ENCODE measurements at regions not wholly inside any gene's neighbourhood (a gene's known extent, or its start where the extent isn't known, plus 50 kb on each side); places are given as distances from the start of the nearest gene placed in this dataset.
A peak's percentile ranks its signal among the peaks of the same experiment; 100 is the strongest.

- TF ChIP-seq ZNF521 (tag by site-specific recombination; IDR thresholded peaks at IDR 0.05) (no peak), FEZF1 (tag by site-specific recombination; IDR thresholded peaks at IDR 0.05) (0 out of 2 replicates have a peak, but pooled peaks have one; percentile 16)
- TF ChIP-seq, protein P1, sequence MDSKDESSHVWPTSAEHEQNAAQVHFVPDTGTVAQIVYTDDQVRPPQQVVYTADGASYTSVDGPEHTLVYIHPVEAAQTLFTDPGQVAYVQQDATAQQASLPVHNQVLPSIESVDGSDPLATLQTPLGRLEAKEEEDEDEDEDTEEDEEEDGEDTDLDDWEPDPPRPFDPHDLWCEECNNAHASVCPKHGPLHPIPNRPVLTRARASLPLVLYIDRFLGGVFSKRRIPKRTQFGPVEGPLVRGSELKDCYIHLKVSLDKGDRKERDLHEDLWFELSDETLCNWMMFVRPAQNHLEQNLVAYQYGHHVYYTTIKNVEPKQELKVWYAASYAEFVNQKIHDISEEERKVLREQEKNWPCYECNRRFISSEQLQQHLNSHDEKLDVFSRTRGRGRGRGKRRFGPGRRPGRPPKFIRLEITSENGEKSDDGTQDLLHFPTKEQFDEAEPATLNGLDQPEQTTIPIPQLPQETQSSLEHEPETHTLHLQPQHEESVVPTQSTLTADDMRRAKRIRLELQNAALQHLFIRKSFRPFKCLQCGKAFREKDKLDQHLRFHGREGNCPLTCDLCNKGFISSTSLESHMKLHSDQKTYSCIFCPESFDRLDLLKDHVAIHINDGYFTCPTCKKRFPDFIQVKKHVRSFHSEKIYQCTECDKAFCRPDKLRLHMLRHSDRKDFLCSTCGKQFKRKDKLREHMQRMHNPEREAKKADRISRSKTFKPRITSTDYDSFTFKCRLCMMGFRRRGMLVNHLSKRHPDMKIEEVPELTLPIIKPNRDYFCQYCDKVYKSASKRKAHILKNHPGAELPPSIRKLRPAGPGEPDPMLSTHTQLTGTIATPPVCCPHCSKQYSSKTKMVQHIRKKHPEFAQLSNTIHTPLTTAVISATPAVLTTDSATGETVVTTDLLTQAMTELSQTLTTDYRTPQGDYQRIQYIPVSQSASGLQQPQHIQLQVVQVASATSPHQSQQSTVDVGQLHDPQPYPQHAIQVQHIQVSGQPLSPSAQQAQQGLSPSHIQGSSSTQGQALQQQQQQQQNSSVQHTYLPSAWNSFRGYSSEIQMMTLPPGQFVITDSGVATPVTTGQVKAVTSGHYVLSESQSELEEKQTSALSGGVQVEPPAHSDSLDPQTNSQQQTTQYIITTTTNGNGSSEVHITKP (tag by site-specific recombination; IDR thresholded peaks at IDR 0.05), result no peak
- Histone ChIP-seq H3K4me3 (ENCODE audit: low read depth, low read length) (no peak overlapping the region), H3K27ac (ENCODE audit: extremely low read depth, low read depth, low read length) (no peak overlapping the region), H3K9me3 (ENCODE audit: control insufficient read depth, insufficient read depth, low read depth, low read length) (no peaks in the 10 kb centered on the region), H3K36me3 (ENCODE audit: control insufficient read depth in 2 of 2, insufficient read depth in 1 of 2, low read length in 2 of 2) (no peaks in the 10 kb centered on the region), H3K4me1 (ENCODE audit: control insufficient read depth, insufficient read depth, low read length) (no peaks in the 10 kb centered on the region)
- ChIA-PET POLR2A (no interaction called here), CTCF (interaction anchor here (1.1 kb wide), 1 partner anchor 87 kb away, joined by 3 read pairs; no protein-coding TSS in a partner anchor)
Observed at GRCh38 chr3:61443886-61444285, 117.5 kb upstream of the PTPRG start.

DNA sequence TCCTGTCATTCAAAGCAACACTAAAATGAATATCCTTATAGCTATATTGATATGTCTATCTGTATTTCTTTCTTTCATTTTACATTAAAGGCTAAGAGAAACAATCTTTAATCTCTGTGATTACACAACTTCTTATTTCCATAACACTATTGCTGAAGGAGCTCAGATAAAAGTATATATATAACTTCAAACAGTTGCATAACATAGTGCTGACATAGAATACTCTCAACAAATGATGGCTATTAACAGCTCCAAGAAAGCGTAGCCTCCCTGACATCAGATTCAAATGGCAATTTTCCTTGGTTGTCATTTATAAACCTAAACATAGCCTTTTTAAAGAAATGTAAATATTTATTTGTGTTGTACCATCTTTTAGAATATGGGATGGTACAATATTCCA, 116.6 kb upstream of the PTPRG start:
- no peaks in the 10 kb centered on the region for H3K36me3 ChIP-seq (ENCODE audit: control insufficient read depth in 2 of 2, insufficient read depth in 1 of 2, low read length in 2 of 2)
- ChIA-PET CTCF (interaction anchor here (0.6 kb wide), 1 partner anchor 996 kb away, joined by 3 read pairs; no protein-coding TSS in a partner anchor), POLR2A (no interaction called here)
- no peak overlapping the region for H3K27ac ChIP-seq (ENCODE audit: extremely low read depth, low read depth, low read length)
- H3K4me1 ChIP-seq (ENCODE audit: control insufficient read depth, insufficient read depth, low read length), result no peaks in the 10 kb centered on the region
- no peak overlapping the region for H3K4me3 ChIP-seq (ENCODE audit: low read depth, low read length)
- TF ChIP-seq, protein P2, sequence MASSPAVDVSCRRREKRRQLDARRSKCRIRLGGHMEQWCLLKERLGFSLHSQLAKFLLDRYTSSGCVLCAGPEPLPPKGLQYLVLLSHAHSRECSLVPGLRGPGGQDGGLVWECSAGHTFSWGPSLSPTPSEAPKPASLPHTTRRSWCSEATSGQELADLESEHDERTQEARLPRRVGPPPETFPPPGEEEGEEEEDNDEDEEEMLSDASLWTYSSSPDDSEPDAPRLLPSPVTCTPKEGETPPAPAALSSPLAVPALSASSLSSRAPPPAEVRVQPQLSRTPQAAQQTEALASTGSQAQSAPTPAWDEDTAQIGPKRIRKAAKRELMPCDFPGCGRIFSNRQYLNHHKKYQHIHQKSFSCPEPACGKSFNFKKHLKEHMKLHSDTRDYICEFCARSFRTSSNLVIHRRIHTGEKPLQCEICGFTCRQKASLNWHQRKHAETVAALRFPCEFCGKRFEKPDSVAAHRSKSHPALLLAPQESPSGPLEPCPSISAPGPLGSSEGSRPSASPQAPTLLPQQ (tag by site-specific recombination; IDR thresholded peaks at IDR 0.05), result no peak
- TF ChIP-seq KLF10 (tag by site-specific recombination; IDR thresholded peaks at IDR 0.05), result no peak
- TF ChIP-seq HIC1 (tag by site-specific recombination; IDR thresholded peaks at IDR 0.05), result no peak
- no peak for TF ChIP-seq ZNF239 (tag by site-specific recombination; IDR thresholded peaks at IDR 0.05)
- no peak for TF ChIP-seq ZNF792 (tag by site-specific recombination; IDR thresholded peaks at IDR 0.05)
- no peak for TF ChIP-seq ZNF19 (tag by site-specific recombination; IDR thresholded peaks at IDR 0.05; ENCODE audit: low read depth)
- no peak for TF ChIP-seq GLIS2 (tag by site-specific recombination; IDR thresholded peaks at IDR 0.05)
- TF ChIP-seq ZNF488 (tag by site-specific recombination; IDR thresholded peaks at IDR 0.05), result no peak
- TF ChIP-seq ZNF138 (tag by site-specific recombination; IDR thresholded peaks at IDR 0.05; ENCODE audit: borderline replicate concordance), result no peak
- TF ChIP-seq FEZF1 (tag by site-specific recombination; IDR thresholded peaks at IDR 0.05), result no peak
- TF ChIP-seq ELK4 (IDR thresholded peaks at IDR 0.05; ENCODE audit: borderline replicate concordance, low read depth, low read length), result no peak
- TF ChIP-seq ZNF473 (tag by site-specific recombination; IDR thresholded peaks at IDR 0.05), result no peak
- no peak for TF ChIP-seq ZBTB11 (tag by site-specific recombination; conservative IDR thresholded peaks at IDR 0.05; ENCODE audit: low read depth)
- no peaks in the 10 kb centered on the region for H3K9me3 ChIP-seq (ENCODE audit: control insufficient read depth, insufficient read depth, low read depth, low read length)

All from HEK293 (cell line).